ENCODE measurements at regions not wholly inside any gene's neighbourhood (a gene's known extent, or its start where the extent isn't known, plus 50 kb on each side); places are given as distances from the start of the nearest gene placed in this dataset.
"Not testable (repeated sequence)": the region's sequence is repeated elsewhere in the genome, so short reads cannot be mapped to it uniquely, and the experiment has no call there.

- peaks cover 4% of the 10 kb centered on the region for H3K36me3 Mint-ChIP-seq
- H3K27ac Mint-ChIP-seq: no peak overlapping the region
- no peak overlapping the region for H3K4me3 Mint-ChIP-seq
- TF ChIP-seq CTCF (IDR thresholded peaks at IDR 0.05; ENCODE audit: unreplicated experiment): no peak
- peaks cover 11% of the 10 kb centered on the region for H3K9me3 Mint-ChIP-seq
- DNase-seq (ENCODE audit: low spot score in 2 of 2, unreplicated experiment in 2 of 2): no peak
- no peaks in the 10 kb centered on the region for H3K4me1 Mint-ChIP-seq
- no peaks in the 10 kb centered on the region for H3K27me3 Mint-ChIP-seq (ENCODE audit: low read depth)
Measured at GRCh38 chr3:3654916-3655315, 144.3 kb upstream of the LRRN1 start.

GRCh38 chr3:3648988-3649679 lies 150.1 kb upstream of the LRRN1 start:
- H3K27ac Mint-ChIP-seq: no peak overlapping the region
- no peaks in the 10 kb centered on the region for H3K36me3 Mint-ChIP-seq
- no peak for DNase-seq (ENCODE audit: low spot score in 2 of 2, unreplicated experiment in 2 of 2)
- H3K4me3 Mint-ChIP-seq: no peak overlapping the region
- H3K27me3 Mint-ChIP-seq (ENCODE audit: low read depth): no peaks in the 10 kb centered on the region
- H3K9me3 Mint-ChIP-seq: no peaks in the 10 kb centered on the region
- TF ChIP-seq CTCF (IDR thresholded peaks at IDR 0.05; ENCODE audit: unreplicated experiment): no peak
- H3K4me1 Mint-ChIP-seq: peaks cover 9% of the 10 kb centered on the region

GRCh38 chr3:3646934-3647333 lies 152.3 kb upstream of the LRRN1 start:
- Mint-ChIP-seq H3K9me3 (no peaks in the 10 kb centered on the region), H3K4me3 (no peak overlapping the region), H3K27ac (no peak overlapping the region), H3K36me3 (no peaks in the 10 kb centered on the region), H3K27me3 (ENCODE audit: low read depth) (no peaks in the 10 kb centered on the region), H3K4me1 (peaks cover 9% of the 10 kb centered on the region)
- DNase-seq (ENCODE audit: low spot score in 2 of 2, unreplicated experiment in 2 of 2): no peak
- no peak for TF ChIP-seq CTCF (IDR thresholded peaks at IDR 0.05; ENCODE audit: unreplicated experiment)

- H3K9me3 Mint-ChIP-seq; DNase-seq (ENCODE audit: low spot score in 2 of 2, unreplicated experiment in 2 of 2); H3K4me1 Mint-ChIP-seq; H3K27me3 Mint-ChIP-seq (ENCODE audit: low read depth); H3K4me3 Mint-ChIP-seq; H3K27ac Mint-ChIP-seq; H3K36me3 Mint-ChIP-seq: not testable (repeated sequence)
Measured at GRCh38 chr3:3646103-3646844, 153.0 kb upstream of the LRRN1 start.

- TF ChIP-seq CTCF (IDR thresholded peaks at IDR 0.05; ENCODE audit: unreplicated experiment): no peak
- H3K9me3 Mint-ChIP-seq: no peaks in the 10 kb centered on the region
- peaks cover 13% of the 10 kb centered on the region for H3K4me1 Mint-ChIP-seq
- H3K27me3 Mint-ChIP-seq (ENCODE audit: low read depth): no peaks in the 10 kb centered on the region
- no peak overlapping the region for H3K27ac Mint-ChIP-seq
- no peaks in the 10 kb centered on the region for H3K36me3 Mint-ChIP-seq
- no peak overlapping the region for H3K4me3 Mint-ChIP-seq
- DNase-seq (ENCODE audit: low spot score in 2 of 2, unreplicated experiment in 2 of 2): no peak
Measured at GRCh38 chr3:3641877-3642455, 157.3 kb upstream of the LRRN1 start.

GRCh38 chr3:3639078-3639477 lies 160.2 kb upstream of the LRRN1 start:
- TF ChIP-seq CTCF (IDR thresholded peaks at IDR 0.05; ENCODE audit: unreplicated experiment): no peak
- peaks cover 3% of the 10 kb centered on the region for H3K9me3 Mint-ChIP-seq
- no peaks in the 10 kb centered on the region for H3K27me3 Mint-ChIP-seq (ENCODE audit: low read depth)
- no peak overlapping the region for H3K4me3 Mint-ChIP-seq
- H3K4me1 Mint-ChIP-seq: peaks cover 7% of the 10 kb centered on the region
- no peak for DNase-seq (ENCODE audit: low spot score in 2 of 2, unreplicated experiment in 2 of 2)
- no peaks in the 10 kb centered on the region for H3K36me3 Mint-ChIP-seq
- no peak overlapping the region for H3K27ac Mint-ChIP-seq

Data from mesothelial cell of epicardium (in vitro differentiated cells).